Activated CD8-positive, alpha-beta T cell treated with anti-CD3 and anti-CD28 coated beads for 36 hours (primary cell): ENCODE measurements at regions not wholly inside any gene's neighbourhood (a gene's known extent, or its start where the extent isn't known, plus 50 kb on each side); places are given as distances from the start of the nearest gene placed in this dataset.

ENCODE experiments used
- ATAC-seq: fragments of 200-7000 bp; cut with Tn5 transposase; one replicate; pipeline ENCODE4 v1.10.0; 2021; ENCODE audit warnings: mild to moderate bottlenecking, moderate library complexity
- CTCF ChIA-PET: fragments of 350-600 bp; sonication (Branson Sonifier 250); formaldehyde crosslinking; loops from one replicate; lab custom pipeline; 2021; ENCODE audit warnings: antibody characterized with exemption; lab: Charles Lee
- POLR2A ChIA-PET: fragments of 350-600 bp; sonication (Branson Sonifier 250); formaldehyde crosslinking; loops from one replicate; lab custom pipeline; 2021; ENCODE audit warnings: antibody characterized with exemption; lab: Charles Lee
- DNase-seq: peaks from one replicate; pipeline ENCODE4 v3.0.0-alpha.2; 2020
- H3K27ac Mint-ChIP-seq: one replicate; pipeline ENCODE4 v1.8.0; 2021; ENCODE audit warnings: mild to moderate bottlenecking, mixed read lengths
- H3K27me3 Mint-ChIP-seq: one replicate; pipeline ENCODE4 v1.8.0; 2021; ENCODE audit warnings: mixed read lengths
- H3K36me3 Mint-ChIP-seq: one replicate; pipeline ENCODE4 v1.8.0; 2021; ENCODE audit warnings: low read depth, mixed read lengths
- H3K4me1 Mint-ChIP-seq: one replicate; pipeline ENCODE4 v1.8.0; 2021; ENCODE audit warnings: low read depth, mixed read lengths
- H3K4me3 Mint-ChIP-seq: one replicate; pipeline ENCODE4 v1.8.0; 2021; ENCODE audit warnings: mild to moderate bottlenecking, moderate library complexity, mixed read lengths
- H3K9me3 Mint-ChIP-seq: one replicate; pipeline ENCODE4 v1.8.0; 2021; ENCODE audit warnings: mixed read lengths
- CTCF ChIP-seq: fragments of 200-600 bp; IDR thresholded peaks from one replicate; pipeline ENCODE4 v1.8.0; 2022; ENCODE audit warnings: antibody characterized with exemption, mild to moderate bottlenecking
- intact Hi-C: fragments of 100-400 bp; cut with micrococcal nuclease; formaldehyde crosslinking; loops from one replicate; pipeline ENCODE4 v1.10.0; 2022

- POLR2A ChIA-PET: no interaction called here
- Mint-ChIP-seq H3K27ac (no peak overlapping the region), H3K4me3 (no peak overlapping the region), H3K36me3 (no peaks in the 10 kb centered on the region), H3K4me1 (peaks cover 5% of the 10 kb centered on the region), H3K27me3 (no peaks in the 10 kb centered on the region), H3K9me3 (peaks cover 5% of the 10 kb centered on the region)
- CTCF ChIA-PET: no interaction called here
- intact Hi-C loops: no loop called here
- ATAC-seq: no peak
- DNase-seq: no peak
- no peak for TF ChIP-seq CTCF
Observed at GRCh38 chr14:51189600-51190376, 50.3 kb upstream of the TMX1 start.
